ENCODE measurements at regions not wholly inside any gene's neighbourhood (a gene's known extent, or its start where the extent isn't known, plus 50 kb on each side); places are given as distances from the start of the nearest gene placed in this dataset.

- no peaks in the 10 kb centered on the region for H3K9me2 ChIP-seq (ENCODE audit: insufficient read depth)
- intact Hi-C loops (cut with micrococcal nuclease; ENCODE audit: unreplicated experiment): no loop called here
- no peak overlapping the region for H3K27ac ChIP-seq
- H2AFZ ChIP-seq: no peak overlapping the region
- no peaks in the 10 kb centered on the region for H3K36me3 ChIP-seq (ENCODE audit: low read depth)
- H3K79me2 ChIP-seq (ENCODE audit: low read depth): no peaks in the 10 kb centered on the region
- H3F3A ChIP-seq (ENCODE audit: insufficient read depth, low read depth): peaks cover 8% of the 10 kb centered on the region; the same call in 1 of the 2 replicates
- TF ChIP-seq EZH2 (IDR thresholded peaks at IDR 0.05; ENCODE audit: low read depth): no peak
- no peak for TF ChIP-seq CTCF (conservative IDR thresholded peaks at IDR 0.05)
- H3K4me1 ChIP-seq (replicated peaks; ENCODE audit: insufficient read depth): peaks cover 21% of the 10 kb centered on the region
- no peak overlapping the region for H3K4me2 ChIP-seq
- H3K9me3 ChIP-seq (ENCODE audit: insufficient read depth, low read depth): no peaks in the 10 kb centered on the region
- BruUV-seq (replicated peaks): no TSS peak
- H3K27me3 ChIP-seq (ENCODE audit: insufficient read depth, low read depth): no peaks in the 10 kb centered on the region
- H3K4me3 ChIP-seq: no peak overlapping the region
- no peaks in the 10 kb centered on the region for H4K20me1 ChIP-seq (ENCODE audit: insufficient read depth)
- ChIA-PET POLR2A (ENCODE audit: unreplicated experiment) (no interaction called here), CTCF (no interaction called here)
- no peak for DNase-seq
Measured at GRCh38 chr10:21181451-21181850, 284.3 kb upstream of the NEBL start.

GRCh38 chr10:21180604-21181003, 283.5 kb upstream of the NEBL start:
- DNase-seq: no peak
- Histone ChIP-seq H3K4me2 (no peak overlapping the region), H3K27ac (no peak overlapping the region), H3K9me3 (ENCODE audit: insufficient read depth, low read depth) (no peaks in the 10 kb centered on the region), H3K36me3 (ENCODE audit: low read depth) (no peaks in the 10 kb centered on the region), H3K4me1 (replicated peaks; ENCODE audit: insufficient read depth) (peaks cover 30% of the 10 kb centered on the region), H3F3A (ENCODE audit: insufficient read depth, low read depth) (peaks cover 8% of the 10 kb centered on the region; the same call in 1 of the 2 replicates), H3K4me3 (no peak overlapping the region), H4K20me1 (ENCODE audit: insufficient read depth) (no peaks in the 10 kb centered on the region), H3K9me2 (ENCODE audit: insufficient read depth) (no peaks in the 10 kb centered on the region), H3K27me3 (ENCODE audit: insufficient read depth, low read depth) (no peaks in the 10 kb centered on the region), H3K79me2 (ENCODE audit: low read depth) (no peaks in the 10 kb centered on the region), H2AFZ (no peak overlapping the region)
- TF ChIP-seq CTCF (conservative IDR thresholded peaks at IDR 0.05) (no peak), EZH2 (IDR thresholded peaks at IDR 0.05; ENCODE audit: low read depth) (no peak)
- POLR2A ChIA-PET (ENCODE audit: unreplicated experiment): no interaction called here
- CTCF ChIA-PET: no interaction called here
- no TSS peak for BruUV-seq (replicated peaks)
- intact Hi-C loops (cut with micrococcal nuclease; ENCODE audit: unreplicated experiment): no loop called here

- no TSS peak for BruUV-seq (replicated peaks)
- Histone ChIP-seq H3K4me2 (no peak overlapping the region), H2AFZ (no peak overlapping the region)
Measured at GRCh38 chr10:21176934-21177480, 279.9 kb upstream of the NEBL start.

More at GRCh38 chr10:21176934-21177480, 279.9 kb upstream of the NEBL start:
- Histone ChIP-seq H3K79me2 (ENCODE audit: low read depth) (no peaks in the 10 kb centered on the region), H3K9me3 (ENCODE audit: insufficient read depth, low read depth) (no peaks in the 10 kb centered on the region), H3K27me3 (ENCODE audit: insufficient read depth, low read depth) (no peaks in the 10 kb centered on the region), H3K36me3 (ENCODE audit: low read depth) (no peaks in the 10 kb centered on the region), H3K4me1 (replicated peaks; ENCODE audit: insufficient read depth) (peaks cover 31% of the 10 kb centered on the region), H3F3A (ENCODE audit: insufficient read depth, low read depth) (no peaks in the 10 kb centered on the region; the same call in 1 of the 2 replicates), H4K20me1 (ENCODE audit: insufficient read depth) (no peaks in the 10 kb centered on the region), H3K4me3 (no peak overlapping the region), H3K27ac (no peak overlapping the region), H3K9me2 (ENCODE audit: insufficient read depth) (no peaks in the 10 kb centered on the region)
- ChIA-PET CTCF (no interaction called here), POLR2A (ENCODE audit: unreplicated experiment) (no interaction called here)
- TF ChIP-seq CTCF (conservative IDR thresholded peaks at IDR 0.05): no peak
- no peak for TF ChIP-seq EZH2 (IDR thresholded peaks at IDR 0.05; ENCODE audit: low read depth)
- no peak for DNase-seq
- intact Hi-C loops (cut with micrococcal nuclease; ENCODE audit: unreplicated experiment): no loop called here
